AG09319 (cell line): ENCODE measurements at regions not wholly inside any gene's neighbourhood (a gene's known extent, or its start where the extent isn't known, plus 50 kb on each side); places are given as distances from the start of the nearest gene placed in this dataset.
"Not testable (repeated sequence)": the region's sequence is repeated elsewhere in the genome, so short reads cannot be mapped to it uniquely, and the experiment has no call there.

ENCODE experiments used
- DNase-seq: peaks from one replicate; pipeline ENCODE4 v3.0.0-alpha.2; 2010; ENCODE audit warnings: low read depth; ENCODE audit errors: extremely low read depth
- CTCF ChIP-seq: IDR thresholded peaks from 2 replicates; pipeline ENCODE4 v1.5.1; 2011; ENCODE audit warnings: low read depth, mild to moderate bottlenecking, inconsistent platforms, low read length, moderate library complexity

DNA sequence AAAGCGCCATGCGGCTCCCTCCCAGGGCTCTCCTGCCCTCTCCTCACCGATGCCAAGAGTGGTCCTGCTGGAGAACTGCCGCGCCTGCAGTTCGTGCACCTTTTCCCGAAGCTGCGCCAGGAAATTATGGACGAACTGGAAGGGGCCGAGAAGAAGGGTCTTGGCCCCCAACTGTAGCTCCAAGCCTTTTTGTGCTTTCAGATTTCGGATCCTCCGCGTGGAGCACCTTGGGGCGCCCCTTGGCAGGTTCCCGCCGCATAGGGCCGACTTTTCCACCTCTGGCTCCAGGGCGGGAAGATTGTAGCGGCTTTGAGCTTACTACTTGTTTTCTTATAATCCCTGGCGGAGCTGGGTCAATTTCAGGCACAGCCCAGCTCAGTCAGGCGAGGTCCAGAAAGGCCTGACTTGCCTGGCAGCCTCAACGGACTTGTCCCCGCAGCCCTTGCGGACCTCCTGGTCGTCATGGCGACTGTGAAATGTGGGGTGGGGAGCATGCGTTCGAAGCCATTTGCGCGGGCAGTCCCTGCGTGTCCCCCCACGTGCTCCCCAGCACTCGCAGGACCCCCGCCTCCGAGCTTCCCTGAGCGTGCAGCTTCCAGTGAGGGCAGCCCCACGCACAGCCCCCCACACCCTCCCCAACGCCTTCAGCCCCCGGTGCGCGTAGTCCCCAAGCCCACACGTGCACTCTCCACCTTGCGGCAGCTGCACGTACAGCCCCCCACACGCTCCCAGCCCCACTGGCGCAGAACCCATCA lies 129.9 kb downstream of the KBTBD2 start:
- TF ChIP-seq CTCF, result no peak
- no peak for DNase-seq

DNA sequence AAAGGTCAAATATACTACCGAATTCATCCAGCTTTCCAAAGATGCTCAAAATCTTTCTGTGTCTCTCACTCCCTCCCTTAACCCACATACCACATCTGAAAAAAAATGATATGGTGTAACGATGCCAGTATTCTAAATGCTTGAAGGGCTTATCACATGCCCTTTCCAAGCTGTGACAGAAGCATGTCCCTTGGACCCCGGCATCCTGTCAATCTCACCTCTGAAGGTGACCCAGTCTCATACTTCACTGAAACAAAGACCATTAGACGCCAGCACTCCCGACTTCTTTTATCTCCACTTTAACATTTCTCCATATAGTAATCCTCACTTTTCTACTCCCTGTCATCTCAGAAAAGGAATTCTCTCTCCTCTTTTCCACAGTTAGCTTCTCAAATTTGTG lies 130.8 kb downstream of the KBTBD2 start:
- not testable (repeated sequence) for DNase-seq

GRCh38 chr7:32759859-32760258 lies 131.7 kb downstream of the KBTBD2 start:
- not testable (repeated sequence) for DNase-seq

DNA sequence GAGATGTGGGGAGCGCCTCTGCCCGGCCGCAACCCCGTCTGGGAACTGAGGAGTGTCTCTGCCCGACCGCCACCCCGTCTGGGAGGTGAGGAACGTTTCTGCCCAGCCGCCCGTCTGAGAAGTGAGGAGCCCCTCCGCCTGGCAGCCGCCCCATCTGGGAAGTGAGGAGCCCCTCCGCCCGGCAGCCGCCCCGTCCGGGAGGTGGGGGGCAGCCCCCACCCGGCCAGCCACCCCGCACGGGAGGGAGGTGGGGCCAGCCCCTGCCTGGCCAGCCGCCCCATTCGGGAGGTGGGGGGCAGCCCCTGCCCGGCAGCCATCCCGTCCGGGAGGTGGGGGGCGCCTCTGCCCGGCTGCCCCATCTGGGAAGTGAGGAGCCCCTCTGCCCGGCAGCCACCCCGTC lies 137.7 kb downstream of the KBTBD2 start:
- not testable (repeated sequence) for DNase-seq

- not testable (repeated sequence) for DNase-seq
These were observed 143.2 kb downstream of the KBTBD2 start for GRCh38 chr7:32748337-32748736.

GRCh38 chr7:32747443-32748148 lies 144.0 kb downstream of the KBTBD2 start:
- not testable (repeated sequence) for DNase-seq

DNA sequence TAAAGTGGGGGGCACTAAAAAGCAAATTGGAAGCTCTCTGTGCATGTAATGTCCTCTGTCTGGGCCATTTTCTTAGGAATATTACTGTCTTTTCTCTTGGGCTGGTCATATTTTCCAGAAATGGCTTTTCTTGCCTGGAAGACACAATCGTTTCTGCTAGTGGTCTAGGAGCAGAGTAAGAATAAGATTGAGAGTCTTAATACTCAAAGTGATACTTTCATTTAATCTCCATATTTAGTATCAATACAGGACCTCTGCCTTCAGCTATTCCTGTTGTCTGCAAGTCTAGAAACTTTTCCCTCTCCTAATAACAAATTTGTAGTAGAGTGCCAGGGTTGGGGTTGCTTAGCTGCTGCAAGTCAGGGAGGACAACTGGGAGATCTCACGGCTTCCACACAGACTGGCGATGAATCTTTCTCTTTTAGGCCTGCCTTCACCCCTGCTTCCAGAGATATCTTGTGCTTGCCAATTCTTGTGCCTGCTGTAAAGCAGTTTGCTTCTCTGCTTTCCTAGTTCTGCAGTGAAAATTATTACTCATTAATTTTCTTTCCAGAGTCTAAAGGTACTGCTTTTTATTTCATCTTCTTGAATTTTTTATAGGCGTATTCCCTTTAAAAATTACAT lies 149.6 kb downstream of the KBTBD2 start:
- not testable (repeated sequence) for DNase-seq

GRCh38 chr7:32739749-32740148 lies 151.8 kb downstream of the KBTBD2 start:
- DNase-seq, result not testable (repeated sequence)

GRCh38 chr7:32738390-32738789 lies 153.2 kb downstream of the KBTBD2 start:
- not testable (repeated sequence) for DNase-seq

GRCh38 chr7:32732767-32733166 lies 158.8 kb downstream of the KBTBD2 start:
- DNase-seq, result not testable (repeated sequence)

GRCh38 chr7:32729335-32729675 lies 162.3 kb downstream of the KBTBD2 start:
- not testable (repeated sequence) for DNase-seq

DNA sequence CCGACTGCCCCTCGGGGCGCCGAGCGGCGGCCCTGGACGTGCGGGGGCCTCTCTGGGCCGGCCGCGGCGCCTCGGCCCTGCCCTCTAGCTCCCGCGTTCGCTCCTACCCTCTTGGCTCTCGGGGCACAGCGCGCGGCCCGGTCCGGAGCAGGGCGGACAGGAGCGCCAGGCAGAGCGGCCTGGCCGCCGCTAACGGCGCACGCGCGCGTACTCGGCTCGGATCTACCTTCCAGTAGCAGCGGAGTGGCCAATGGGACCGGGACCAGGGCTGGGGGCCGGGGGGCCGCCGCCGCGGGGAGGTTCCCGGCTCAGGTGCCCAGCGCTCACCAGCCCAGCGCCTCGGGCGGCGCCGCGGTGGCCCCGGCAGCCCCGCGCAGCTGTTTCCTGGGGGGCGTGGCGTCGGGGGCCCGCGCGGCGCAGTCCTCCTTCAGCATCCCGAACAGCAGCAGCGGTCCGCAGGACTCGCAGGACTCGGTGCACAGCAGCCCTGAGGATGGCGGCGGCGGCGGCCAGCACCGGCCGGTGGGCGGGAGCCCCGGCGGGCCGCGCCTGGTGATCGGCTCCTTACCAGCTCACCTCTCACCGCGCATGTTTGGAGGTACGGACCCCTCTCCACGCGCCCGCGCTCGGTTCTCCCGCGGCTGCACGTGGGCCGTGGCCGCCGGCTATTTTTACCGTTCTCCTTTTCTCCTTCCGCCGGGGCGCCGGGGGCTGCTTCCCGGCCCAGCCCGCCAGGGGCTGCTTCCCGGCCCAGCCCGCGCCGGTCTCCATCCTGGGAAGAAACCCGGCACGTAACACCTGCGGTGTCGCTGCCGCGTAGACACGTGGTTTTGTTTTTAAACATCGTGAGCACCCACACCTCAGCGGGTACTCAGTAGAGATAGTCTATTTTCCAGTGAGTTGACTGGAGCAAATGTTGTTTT lies 162.9 kb downstream of the KBTBD2 start:
- DNase-seq, result peak; percentile 22

- DNase-seq, result not testable (repeated sequence)
These were observed 163.8 kb downstream of the KBTBD2 start for GRCh38 chr7:32727483-32728411.

- not testable (repeated sequence) for DNase-seq
These were observed 168.7 kb downstream of the KBTBD2 start for GRCh38 chr7:32722837-32723236.
